GM18873 (cell line): ENCODE measurements at regions not wholly inside any gene's neighbourhood (a gene's known extent, or its start where the extent isn't known, plus 50 kb on each side); places are given as distances from the start of the nearest gene placed in this dataset.
A peak's percentile ranks its signal among the peaks of the same experiment; 100 is the strongest.

Experiments
- ATAC-seq: cut with Tn5 transposase; IDR thresholded peaks from one replicate; pipeline ENCODE4 v1.9.1; 2021; ENCODE audit warnings: mild to moderate bottlenecking, moderate library complexity, moderate number of reproducible peaks; ENCODE audit not compliant: unreplicated experiment, low FRiP score

DNA sequence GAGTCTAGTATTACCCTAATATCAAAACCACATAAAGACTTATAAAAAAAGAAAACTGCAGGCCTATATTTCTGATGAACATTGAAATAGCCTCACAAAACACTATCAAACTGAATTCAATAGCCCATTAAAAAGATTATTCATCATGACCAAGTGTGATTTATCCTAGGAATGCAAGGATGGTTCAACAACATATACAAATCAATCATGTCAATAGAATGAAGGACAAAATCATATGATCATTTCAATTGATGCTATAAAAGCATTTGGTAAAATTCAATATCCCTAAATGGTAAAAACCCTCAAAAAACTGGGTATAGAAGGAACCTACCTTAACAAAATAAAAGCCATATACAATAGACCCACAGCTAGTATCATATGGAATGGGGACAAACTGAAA lies 797.9 kb upstream of the INTU start:
- no peak for ATAC-seq

DNA sequence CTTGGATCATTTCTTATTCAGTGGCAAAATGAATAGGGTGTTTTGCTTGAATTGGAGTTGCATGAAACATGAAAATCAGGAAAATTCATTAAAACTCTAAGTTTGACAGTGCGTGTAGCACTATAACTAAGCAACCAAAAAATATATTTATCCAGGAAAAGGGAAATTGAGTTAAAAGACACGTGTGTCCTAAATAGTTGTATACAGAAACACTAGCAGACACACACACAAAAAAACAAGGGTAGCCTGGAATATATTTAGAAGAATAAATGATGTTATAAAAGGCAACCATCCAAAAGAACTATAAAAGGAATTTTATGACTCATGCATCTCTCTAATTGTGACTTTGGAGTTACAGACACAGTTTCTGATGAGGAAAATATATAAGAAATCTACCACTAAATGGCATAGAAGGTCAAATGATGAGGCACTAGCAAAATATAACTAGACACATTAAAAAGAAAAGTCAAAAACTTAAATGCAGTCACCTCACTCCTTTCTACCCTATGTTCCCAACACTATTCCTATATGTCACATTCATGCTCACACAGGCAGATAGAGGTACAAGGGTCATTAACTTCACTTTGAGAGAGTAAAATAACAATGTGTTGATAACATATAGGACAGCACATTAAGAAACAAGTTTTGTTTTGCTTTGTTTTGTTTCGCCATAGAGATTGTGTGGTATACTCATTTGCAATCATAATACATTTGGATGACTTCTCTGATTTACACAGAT lies 793.6 kb upstream of the INTU start:
- no peak for ATAC-seq

DNA sequence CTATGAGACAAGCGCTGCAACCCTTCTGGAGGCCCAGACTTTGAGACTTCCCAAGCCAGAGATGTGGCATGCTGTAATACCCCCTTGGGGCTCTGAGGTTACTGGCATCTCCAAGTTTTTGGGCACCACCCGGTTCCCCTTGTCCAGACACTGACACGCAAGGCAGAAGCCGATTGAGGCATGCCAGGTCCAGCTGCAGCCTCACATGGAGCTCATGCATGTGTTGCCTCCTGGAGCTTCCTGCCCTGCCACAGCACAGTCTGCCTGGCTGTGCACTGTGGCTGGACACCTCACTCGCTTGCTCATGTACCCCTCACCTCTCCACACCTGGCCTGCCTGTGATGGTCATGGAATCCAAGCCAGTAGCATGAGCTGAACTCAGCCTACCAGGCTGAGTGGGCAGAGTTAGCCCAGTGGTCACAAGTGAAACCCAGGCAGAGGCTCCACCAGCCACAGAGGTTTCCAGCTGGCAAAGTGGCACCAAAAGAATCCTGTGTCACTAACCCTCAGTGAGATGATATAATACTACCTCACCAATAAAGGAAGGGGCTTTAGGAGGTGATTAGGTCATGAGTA lies 789.2 kb upstream of the INTU start:
- no peak for ATAC-seq

DNA sequence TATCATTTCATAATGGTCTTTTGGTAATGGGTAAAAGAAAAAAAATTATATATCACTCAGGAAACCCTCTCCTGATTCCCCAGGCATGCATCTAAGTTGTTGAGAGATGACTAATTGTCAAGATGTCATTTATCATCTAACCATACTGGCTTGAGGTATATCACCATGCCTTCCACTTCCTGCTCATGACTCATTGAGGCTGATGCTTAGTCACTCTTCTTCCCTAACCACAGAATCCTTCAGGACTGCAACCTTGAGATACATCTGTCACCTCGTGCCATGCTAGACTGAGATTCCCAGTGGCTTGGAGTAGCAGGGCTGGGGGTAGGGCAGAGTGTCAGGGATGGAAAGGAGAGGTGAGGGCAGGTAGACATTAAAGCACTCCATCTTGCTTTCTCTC lies 782.5 kb upstream of the INTU start:
- peak; percentile 45 for ATAC-seq

DNA sequence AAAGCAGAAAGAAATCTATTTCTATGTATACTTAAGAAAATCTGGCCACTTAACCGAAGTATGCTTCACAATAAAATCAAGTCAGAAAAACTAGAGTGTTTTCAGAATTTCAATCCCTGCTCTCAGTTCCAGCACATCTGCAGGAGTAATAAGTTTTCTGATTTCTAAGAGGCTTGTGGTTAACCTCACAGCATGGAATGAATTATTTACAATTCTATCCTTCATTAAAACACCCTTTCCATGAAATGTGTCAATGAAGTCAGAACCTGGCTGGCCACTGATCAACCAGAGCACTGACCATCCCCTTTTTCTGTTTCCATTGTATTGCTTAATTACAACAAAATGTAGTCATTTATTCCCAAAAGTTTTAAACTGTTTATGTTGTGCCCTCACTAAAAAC lies 781.4 kb upstream of the INTU start:
- ATAC-seq, result no peak

DNA sequence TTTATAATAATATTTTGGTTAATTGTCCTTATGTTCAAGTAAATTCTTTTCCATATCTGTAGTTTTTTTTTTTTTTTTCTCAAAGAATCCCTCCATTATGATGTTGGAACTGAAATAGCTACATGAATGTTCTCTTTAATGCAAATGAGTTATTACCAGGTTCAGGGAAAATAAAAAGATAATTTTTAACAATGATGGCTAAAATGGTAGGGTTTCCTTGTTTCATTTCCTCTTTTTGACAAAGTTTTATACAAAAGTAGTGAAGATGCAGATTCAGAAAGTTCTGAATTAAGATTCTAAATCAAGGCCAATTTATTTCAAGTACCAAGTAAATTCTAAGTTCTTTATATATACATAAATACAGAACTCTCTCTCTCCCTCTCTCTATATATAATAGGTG lies 779.0 kb upstream of the INTU start:
- no peak for ATAC-seq

DNA sequence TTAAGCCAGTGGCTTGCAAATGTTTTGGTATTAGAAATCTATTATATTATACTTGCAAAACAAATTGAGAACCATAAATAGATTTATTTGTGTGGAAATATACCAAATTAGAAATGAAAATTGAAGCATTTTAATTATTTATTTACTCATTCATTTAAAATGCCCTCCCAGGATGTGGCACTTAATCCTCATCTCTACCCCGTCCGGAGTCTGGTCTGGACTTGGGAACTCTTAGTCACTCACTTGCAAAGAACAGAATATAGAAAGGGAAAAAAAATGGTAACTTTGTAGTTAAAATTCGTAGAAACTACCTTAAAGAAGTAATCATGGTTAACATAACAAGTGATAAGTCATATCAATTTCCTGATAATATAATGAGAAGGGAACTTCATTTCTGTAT lies 775.9 kb upstream of the INTU start:
- ATAC-seq, result no peak

DNA sequence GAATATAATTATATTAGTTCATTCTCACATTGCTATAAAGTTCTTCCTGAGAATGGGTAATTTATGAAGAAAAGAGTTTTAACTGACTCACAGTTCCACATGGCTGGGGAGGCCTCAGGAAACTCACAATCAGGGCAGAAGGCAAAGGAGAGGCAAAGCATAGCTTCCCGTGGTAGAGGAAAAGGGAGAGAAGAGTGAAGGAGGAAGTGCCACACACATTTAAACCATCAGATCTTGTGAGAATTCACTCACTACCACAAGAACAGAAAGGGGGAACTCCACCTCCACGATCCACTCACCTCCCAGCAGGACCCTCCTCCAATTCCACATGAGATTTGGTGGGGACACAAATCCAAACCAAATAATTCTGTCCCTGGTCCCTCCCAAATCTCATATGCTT lies 773.4 kb upstream of the INTU start:
- ATAC-seq, result no peak

DNA sequence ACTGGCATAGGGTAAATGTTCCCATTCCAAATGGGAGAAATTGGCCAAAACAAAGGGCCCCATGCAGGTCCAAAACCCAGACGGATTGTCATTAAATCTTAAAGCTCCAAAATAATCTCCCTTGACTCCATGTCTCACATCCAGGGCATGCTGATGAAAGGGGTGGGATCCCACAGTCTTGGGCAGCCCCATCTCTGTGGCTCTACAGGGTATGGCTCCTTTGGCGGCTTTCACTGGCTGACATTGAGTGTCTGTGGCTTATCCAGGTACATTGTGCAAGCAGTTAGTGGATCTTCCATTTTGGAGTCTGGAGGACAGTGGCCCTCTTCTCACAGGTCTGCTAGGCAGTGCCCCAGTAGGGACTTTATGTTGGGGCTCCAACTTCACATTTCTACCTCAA lies 772.9 kb upstream of the INTU start:
- no peak for ATAC-seq

DNA sequence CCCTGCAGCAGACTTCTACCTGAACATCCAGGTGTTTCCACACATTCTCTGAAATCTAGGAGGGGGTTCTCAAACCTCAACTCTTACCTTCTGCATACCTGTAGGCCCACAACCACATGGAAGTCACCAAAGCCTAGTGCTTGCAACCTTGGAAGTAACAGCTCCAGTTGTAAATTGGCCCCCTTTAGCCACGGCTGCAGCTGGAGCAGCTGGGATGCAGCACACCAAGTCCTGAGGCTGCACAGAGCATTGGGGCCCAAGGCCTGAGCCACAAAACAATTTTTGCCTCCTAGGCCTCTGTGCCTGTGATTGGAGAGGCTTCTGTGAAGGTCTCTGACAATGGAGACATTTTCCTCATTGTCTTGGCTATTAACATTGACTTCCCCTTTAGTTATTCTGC lies 772.4 kb upstream of the INTU start:
- no peak for ATAC-seq

DNA sequence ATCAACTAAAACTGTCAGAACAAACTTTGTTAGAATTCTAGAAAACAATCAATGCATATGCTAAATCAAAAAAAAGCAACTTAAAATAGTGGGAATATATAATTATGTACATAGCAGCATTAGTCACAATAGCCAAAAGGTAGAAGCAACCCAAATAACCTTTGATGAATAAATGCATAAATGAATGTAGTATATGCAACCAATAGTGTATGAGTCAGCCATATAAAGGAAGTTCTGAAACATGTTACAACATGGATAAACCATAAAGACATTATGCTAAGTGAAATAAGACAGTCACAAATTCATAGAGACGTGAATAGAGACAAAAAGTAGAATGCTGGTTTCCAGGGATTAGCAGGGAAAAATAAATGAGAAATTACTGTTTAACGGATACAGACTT lies 762.8 kb upstream of the INTU start:
- ATAC-seq, result no peak

DNA sequence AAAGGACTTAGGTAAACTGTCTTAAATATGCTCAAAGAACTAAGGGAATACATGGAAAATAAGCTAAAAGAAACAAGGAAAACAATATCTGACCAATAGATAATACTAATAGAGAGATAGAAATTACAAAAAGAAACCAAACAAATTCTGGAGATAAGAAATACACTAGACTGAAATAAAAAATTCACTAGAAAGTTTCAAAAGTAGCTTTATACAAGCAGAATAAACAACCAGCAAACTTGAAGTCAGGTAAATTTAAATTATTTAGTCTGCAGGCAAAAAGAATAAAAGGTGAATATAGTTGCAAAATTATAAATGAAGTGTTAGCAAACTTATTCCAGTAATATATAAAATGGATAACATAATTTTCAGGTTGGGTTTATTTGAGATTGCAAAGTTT lies 760.9 kb upstream of the INTU start:
- ATAC-seq, result no peak

DNA sequence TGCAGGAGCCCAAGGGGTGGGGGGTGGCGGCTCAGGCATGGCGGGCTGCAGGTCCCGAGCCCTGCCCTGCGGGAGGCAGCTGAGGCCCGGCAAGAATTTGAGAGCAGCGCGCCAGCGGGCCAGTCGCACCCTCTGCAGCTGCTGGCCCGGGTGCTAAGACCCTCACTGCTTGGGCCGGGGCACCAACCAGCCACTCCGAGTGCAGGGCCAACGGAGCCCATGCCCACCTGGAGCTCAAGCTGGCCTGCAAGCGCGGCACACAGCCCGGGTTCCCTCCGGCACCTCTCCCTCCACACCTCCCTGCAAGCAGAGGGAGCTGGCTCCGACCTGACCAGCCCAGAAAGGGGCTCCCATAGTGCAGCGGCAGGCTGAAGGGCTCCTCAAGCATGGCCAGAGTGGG lies 758.2 kb upstream of the INTU start:
- no peak for ATAC-seq

DNA sequence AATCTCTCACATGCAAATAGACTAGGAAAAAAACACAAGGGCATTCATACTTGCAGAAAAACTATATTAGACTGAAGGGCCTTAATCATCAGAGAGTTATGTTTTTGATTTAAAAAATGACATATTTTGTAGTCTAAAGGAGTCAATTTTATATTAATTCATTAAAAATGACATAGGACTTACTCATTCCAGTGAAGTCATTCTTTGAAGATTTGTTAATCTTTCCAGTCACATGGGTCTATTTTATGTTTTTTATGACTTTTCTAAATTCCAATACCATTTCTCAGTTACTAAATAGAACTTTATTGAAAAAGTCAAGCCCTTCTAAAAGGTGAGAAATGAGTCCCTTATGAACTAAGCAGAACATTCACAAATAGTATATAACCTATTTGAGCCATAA lies 743.8 kb upstream of the INTU start:
- no peak for ATAC-seq

DNA sequence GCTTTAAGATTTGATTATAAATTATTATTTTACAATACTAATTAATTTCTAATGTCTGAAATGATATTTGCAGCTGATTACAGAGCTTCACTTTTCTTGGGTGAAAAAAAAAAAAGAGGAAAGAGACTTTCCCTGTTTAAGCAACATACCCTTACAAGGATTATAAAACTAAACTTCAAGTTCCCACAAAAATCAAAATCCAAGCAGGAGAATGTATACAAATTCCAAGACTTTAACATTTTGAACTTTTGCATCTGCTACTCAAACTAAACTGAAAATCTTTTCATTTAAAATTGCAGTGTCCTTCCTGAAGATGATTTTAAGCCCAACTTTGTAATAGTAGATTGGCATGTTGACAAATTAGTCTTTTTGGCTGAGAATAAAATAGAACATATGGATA lies 742.4 kb upstream of the INTU start:
- ATAC-seq, result no peak

DNA sequence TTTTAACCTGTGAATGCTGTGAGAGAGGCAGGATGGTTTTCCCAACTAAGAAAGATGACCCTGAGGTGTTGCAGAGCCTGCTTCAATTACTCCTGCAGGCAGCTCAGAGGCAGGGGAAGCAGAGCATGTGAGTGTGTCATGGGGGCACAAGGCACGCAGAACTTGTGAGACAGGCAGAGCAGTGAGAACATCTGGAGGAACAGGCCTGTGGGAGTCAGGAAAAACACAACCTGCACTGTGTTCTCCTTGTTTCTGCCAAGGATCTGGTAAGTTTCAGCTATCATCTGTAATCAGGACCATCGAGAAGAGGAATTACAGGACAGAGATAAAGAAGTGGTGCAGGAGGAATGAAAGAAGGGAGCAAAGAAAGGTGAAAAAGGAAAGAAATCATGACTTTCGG lies 741.8 kb upstream of the INTU start:
- ATAC-seq, result no peak

DNA sequence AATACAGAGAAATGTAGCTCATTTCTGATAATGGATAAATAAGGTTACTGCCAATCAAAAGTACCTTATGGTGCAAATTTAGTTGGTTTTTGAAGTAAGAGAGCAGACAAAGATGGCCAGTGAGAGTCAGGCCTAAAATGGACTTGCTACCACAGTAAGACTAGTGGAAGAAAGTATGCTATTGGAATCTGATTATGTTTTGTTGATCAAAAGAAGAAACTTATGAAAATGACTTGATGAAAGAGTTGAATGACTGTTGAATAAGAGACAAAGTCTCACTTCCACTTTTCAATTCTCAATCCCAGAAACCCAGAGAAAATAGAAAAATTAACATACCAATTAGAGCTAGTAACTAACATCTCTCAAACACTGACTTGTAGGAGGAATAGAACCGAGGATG lies 737.8 kb upstream of the INTU start:
- no peak for ATAC-seq

DNA sequence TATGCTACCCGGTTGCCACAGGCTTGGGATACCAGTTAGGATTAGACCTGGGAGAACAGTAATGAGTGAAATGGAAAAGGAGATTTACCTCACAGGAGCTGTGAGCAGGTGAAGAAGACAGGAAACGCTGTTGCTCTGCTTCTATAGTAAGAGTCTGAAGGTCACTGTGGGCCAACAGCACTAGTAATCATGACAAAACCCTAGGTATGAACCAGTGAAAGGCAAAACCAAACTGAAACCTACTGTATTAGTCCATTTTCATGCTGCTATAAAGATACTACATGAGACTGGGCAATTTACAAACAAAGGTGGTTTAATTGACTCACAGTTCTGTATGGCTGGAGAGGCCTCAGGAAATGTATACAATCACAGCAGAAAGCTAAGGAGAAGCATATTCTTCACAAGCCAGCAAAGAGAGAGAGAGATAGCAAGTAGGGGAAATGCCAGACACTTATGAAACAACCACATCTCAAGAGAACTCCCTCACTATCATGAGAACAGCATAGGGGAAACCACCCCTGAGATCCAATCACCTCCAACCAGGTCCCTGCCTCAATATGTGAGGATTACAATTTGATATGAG lies 736.7 kb upstream of the INTU start:
- ATAC-seq, result no peak

DNA sequence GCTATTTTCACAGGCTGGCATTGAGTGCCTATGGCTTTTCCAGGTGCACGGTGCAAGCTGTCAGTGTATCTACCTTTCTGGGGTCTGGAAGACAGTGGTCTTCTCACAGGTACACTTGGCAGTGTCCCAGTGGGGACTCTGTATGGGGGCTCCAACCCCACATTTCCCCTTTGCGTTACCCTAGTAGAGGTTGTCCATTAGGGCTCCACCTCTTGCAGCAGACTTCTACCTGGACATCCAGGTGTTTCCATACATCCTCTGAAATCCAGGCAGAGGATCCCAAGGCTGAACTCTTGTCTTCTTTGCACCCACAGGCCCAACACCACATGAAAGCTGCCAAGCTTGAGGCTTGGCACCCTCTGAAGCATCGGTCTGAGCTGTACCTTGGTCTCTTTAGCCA lies 735.7 kb upstream of the INTU start:
- ATAC-seq, result no peak

DNA sequence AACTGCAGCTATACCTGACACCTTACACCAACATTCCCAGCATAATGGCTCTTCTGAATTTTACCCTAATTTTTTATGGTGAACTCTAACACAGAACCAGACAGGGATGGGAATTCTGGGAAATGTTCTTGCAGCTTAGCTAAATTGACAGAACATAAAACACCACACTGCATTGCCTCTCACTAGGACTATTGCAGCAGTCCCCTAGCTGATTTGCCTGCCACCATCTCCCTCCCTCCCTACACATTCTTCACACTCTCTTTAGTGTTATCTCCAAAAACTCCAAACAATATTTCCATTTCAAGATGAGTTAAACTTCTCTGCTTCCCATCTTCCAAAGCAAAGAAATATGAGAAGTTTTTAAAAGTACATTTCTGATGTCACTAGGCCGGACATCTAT lies 733.9 kb upstream of the INTU start:
- no peak for ATAC-seq

DNA sequence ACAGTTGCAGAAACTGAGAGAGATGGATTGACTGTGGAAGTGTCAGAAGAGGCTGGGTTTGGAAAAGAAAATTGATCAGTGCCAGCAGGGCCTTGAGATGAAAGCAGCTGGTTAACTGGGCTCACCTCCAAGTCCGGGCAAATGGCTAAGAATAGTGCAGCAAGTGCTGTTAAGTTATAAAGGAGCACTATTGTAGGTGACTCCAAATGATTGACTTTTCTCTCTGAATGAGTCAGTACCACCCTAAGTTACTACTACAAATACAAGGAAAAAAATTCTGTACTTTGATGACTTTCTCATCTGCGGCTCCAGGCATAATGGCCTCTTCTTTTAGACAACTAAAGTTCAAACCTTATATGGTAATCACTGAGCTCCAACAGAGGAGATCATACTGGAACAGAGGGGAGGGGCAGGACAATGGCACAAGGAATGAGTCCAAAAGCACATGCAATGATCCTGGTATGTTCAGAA lies 733.4 kb upstream of the INTU start:
- ATAC-seq, result no peak

DNA sequence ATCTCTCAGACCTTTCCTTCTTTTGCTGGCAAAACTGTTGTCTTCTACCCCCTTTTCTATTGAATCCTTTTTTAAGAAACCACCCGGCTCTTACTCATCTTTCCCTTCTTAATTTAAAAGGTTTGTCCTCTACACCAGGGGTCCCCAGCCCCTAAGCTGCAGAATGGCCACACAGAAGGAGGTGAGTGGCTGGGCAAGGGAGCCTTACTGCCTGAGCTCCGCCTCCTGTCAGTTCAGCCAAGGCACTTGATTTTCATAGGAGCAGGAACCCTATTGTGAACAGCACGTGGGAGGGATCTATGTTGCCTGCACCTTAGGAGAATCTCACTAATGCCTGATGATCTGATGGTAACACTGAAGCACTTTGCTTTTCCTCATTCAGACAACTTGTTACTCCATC lies 726.3 kb upstream of the INTU start:
- ATAC-seq, result no peak
